HEK293 (cell line): ENCODE measurements at regions not wholly inside any gene's neighbourhood (a gene's known extent, or its start where the extent isn't known, plus 50 kb on each side); places are given as distances from the start of the nearest gene placed in this dataset.

ENCODE experiments used
- CTCF ChIA-PET: fragments of 350-600 bp; formaldehyde crosslinking; extraction: SDS; loops from one replicate; lab custom pipeline; 2021; ENCODE audit warnings: antibody characterized with exemption; lab: Yijun Ruan, JAX
- POLR2A ChIA-PET: fragments of 300-600 bp; formaldehyde crosslinking; extraction: SDS; loops from one replicate; lab custom pipeline; 2020; ENCODE audit warnings: antibody characterized with exemption, inconsistent platforms; lab: Yijun Ruan, JAX
- H3K27ac ChIP-seq: fragments of 200-500 bp; sonication (Bioruptor generic); 2 replicates; pipeline ENCODE4 v1.5.1; 2014; ENCODE audit warnings: low read depth, low read length, control low read depth, inconsistent platforms; ENCODE audit errors: extremely low read depth
- H3K36me3 ChIP-seq, 2 experiments: fragments of 200-500 bp in 1 of 2; sonication (Bioruptor generic) in 1 of 2; 1 replicate in 1 of 2; 2 replicates in 1 of 2; pipeline ENCODE4 v1.5.1; 2014 to 2017; ENCODE audit warnings: inconsistent platforms in 2 of 2, low read length in 2 of 2; ENCODE audit not compliant: control insufficient read depth in 2 of 2, insufficient read depth in 1 of 2
- H3K4me1 ChIP-seq: fragments of 200-500 bp; sonication (Bioruptor generic); 2 replicates; pipeline ENCODE4 v1.5.1; 2014; ENCODE audit warnings: mild to moderate bottlenecking, low read length, inconsistent platforms; ENCODE audit not compliant: control insufficient read depth, insufficient read depth
- H3K4me3 ChIP-seq: 2 replicates; pipeline ENCODE4 v1.5.1; 2011; ENCODE audit warnings: low read depth, mild to moderate bottlenecking, control low read depth, low read length, moderate library complexity
- H3K9me3 ChIP-seq: fragments of 200-500 bp; sonication (Bioruptor generic); 2 replicates; pipeline ENCODE4 v1.5.1; 2014; ENCODE audit warnings: low read depth, low read length, inconsistent platforms; ENCODE audit not compliant: control insufficient read depth, insufficient read depth
- HOXD13 ChIP-seq: sonication (generic); formaldehyde crosslinking; IDR thresholded peaks from 2 replicates; pipeline ENCODE4 v1.8.0; 2022; ENCODE audit warnings: missing genetic modification reagents, borderline replicate concordance
- WT1 ChIP-seq: fragments of 450-650 bp; formaldehyde crosslinking; IDR thresholded peaks from 2 replicates; pipeline ENCODE4 v1.5.1; 2016; ENCODE audit warnings: missing biosample characterization, missing genetic modification characterization
- YY1 ChIP-seq: fragments of 450-650 bp; formaldehyde crosslinking; IDR thresholded peaks from 2 replicates; pipeline ENCODE4 v1.5.1; 2018; ENCODE audit warnings: missing biosample characterization, missing genetic modification characterization
- ZBTB20 ChIP-seq: fragments of 450-650 bp; formaldehyde crosslinking; IDR thresholded peaks from 2 replicates; pipeline ENCODE4 v1.5.1; 2016; ENCODE audit warnings: missing biosample characterization, missing genetic modification characterization
- ZBTB48 ChIP-seq: fragments of 450-650 bp; formaldehyde crosslinking; IDR thresholded peaks from 2 replicates; pipeline ENCODE4 v1.5.1; 2016; ENCODE audit warnings: missing biosample characterization, missing genetic modification characterization
- ZBTB8A ChIP-seq: fragments of 450-650 bp; formaldehyde crosslinking; IDR thresholded peaks from 2 replicates; pipeline ENCODE4 v1.5.1; 2016; ENCODE audit warnings: missing biosample characterization, missing genetic modification characterization
- ZNF26 ChIP-seq: fragments of 450-650 bp; formaldehyde crosslinking; IDR thresholded peaks from 2 replicates; pipeline ENCODE4 v1.5.1; 2016; ENCODE audit warnings: missing biosample characterization, missing genetic modification characterization
- ZNF302 ChIP-seq: fragments of 450-650 bp; formaldehyde crosslinking; IDR thresholded peaks from 2 replicates; pipeline ENCODE4 v1.5.1; 2016; ENCODE audit warnings: missing biosample characterization, missing genetic modification characterization, low read depth
- ZNF362 ChIP-seq: fragments of 450-650 bp; formaldehyde crosslinking; IDR thresholded peaks from 2 replicates; pipeline ENCODE4 v1.5.1; 2016; ENCODE audit warnings: missing biosample characterization, missing genetic modification characterization
- ZNF366 ChIP-seq: fragments of 450-650 bp; formaldehyde crosslinking; conservative IDR thresholded peaks from 2 replicates; pipeline ENCODE4 v1.5.1; 2016; ENCODE audit warnings: missing biosample characterization, missing genetic modification characterization
- ZNF426 ChIP-seq: fragments of 450-650 bp; formaldehyde crosslinking; IDR thresholded peaks from 2 replicates; pipeline ENCODE4 v1.5.1; 2017; ENCODE audit warnings: missing biosample characterization, missing genetic modification characterization, mild to moderate bottlenecking, inconsistent platforms, moderate library complexity
- ZNF433 ChIP-seq: fragments of 450-650 bp; formaldehyde crosslinking; IDR thresholded peaks from 2 replicates; pipeline ENCODE4 v1.5.1; 2016; ENCODE audit warnings: missing biosample characterization, missing genetic modification characterization, low read depth
- ZNF677 ChIP-seq: fragments of 450-650 bp; IDR thresholded peaks from 2 replicates; pipeline ENCODE4 v1.5.0; 2018; ENCODE audit warnings: missing biosample characterization, mild to moderate bottlenecking, missing genetic modification characterization, moderate library complexity
- ZNF777 ChIP-seq: fragments of 450-650 bp; formaldehyde crosslinking; IDR thresholded peaks from 2 replicates; pipeline ENCODE4 v1.5.1; 2017; ENCODE audit warnings: missing biosample characterization, missing genetic modification characterization, borderline replicate concordance
- TF ChIP-seq, protein P1 (sequence below): fragments of 450-650 bp; formaldehyde crosslinking; IDR thresholded peaks from 2 replicates; pipeline ENCODE4 v1.5.1; 2016; ENCODE audit warnings: missing biosample characterization, missing genetic modification characterization
- TF ChIP-seq, protein P2 (sequence below): fragments of 450-650 bp; formaldehyde crosslinking; IDR thresholded peaks from 2 replicates; pipeline ENCODE4 v1.5.1; 2016; ENCODE audit warnings: missing biosample characterization, missing genetic modification characterization, borderline replicate concordance
- TF ChIP-seq, protein P3 (sequence below): fragments of 450-650 bp; formaldehyde crosslinking; IDR thresholded peaks from 2 replicates; pipeline ENCODE4 v1.5.1; 2017; ENCODE audit warnings: missing biosample characterization, mild to moderate bottlenecking, missing genetic modification characterization, moderate library complexity
- TF ChIP-seq, protein P4 (sequence below): fragments of 450-650 bp; formaldehyde crosslinking; IDR thresholded peaks from 2 replicates; pipeline ENCODE4 v1.5.1; 2017; ENCODE audit warnings: missing biosample characterization, missing genetic modification characterization
- TF ChIP-seq, protein P5 (sequence below): fragments of 450-650 bp; formaldehyde crosslinking; IDR thresholded peaks from 2 replicates; pipeline ENCODE4 v1.5.1; 2016; ENCODE audit warnings: missing biosample characterization, missing genetic modification characterization

- POLR2A ChIA-PET: interaction anchor here (0.6 kb wide), 3 partner anchors 58 to 534 kb away, joined by 3 to 5 read pairs (median 4); no protein-coding TSS in a partner anchor
- no peaks in the 10 kb centered on the region for H3K4me1 ChIP-seq
- no peak overlapping the region for H3K4me3 ChIP-seq
- H3K27ac ChIP-seq: no peak overlapping the region
- H3K9me3 ChIP-seq: no peaks in the 10 kb centered on the region
- CTCF ChIA-PET: interaction anchor here (0.6 to 1.6 kb wide), 4 partner anchors 29 to 171 kb away, joined by 3 to 4 read pairs (median 4); no protein-coding TSS in a partner anchor
- H3K36me3 ChIP-seq: no peaks in the 10 kb centered on the region
- TF ChIP-seq ZNF777 (tag by site-specific recombination) (no peak), ZNF433 (no peak), WT1 (tag by site-specific recombination) (no peak), ZNF26 (tag by site-specific recombination) (no peak), ZNF426 (tag by site-specific recombination) (no peak), ZBTB20 (no peak), HOXD13 (CRISPR knock-in tag) (no peak), ZBTB48 (tag by site-specific recombination) (no peak), ZNF366 (tag by site-specific recombination) (no peak), ZNF362 (tag by site-specific recombination) (no peak), ZNF677 (tag by site-specific recombination) (no peak), ZBTB8A (no peak)
- TF ChIP-seq, protein P1, sequence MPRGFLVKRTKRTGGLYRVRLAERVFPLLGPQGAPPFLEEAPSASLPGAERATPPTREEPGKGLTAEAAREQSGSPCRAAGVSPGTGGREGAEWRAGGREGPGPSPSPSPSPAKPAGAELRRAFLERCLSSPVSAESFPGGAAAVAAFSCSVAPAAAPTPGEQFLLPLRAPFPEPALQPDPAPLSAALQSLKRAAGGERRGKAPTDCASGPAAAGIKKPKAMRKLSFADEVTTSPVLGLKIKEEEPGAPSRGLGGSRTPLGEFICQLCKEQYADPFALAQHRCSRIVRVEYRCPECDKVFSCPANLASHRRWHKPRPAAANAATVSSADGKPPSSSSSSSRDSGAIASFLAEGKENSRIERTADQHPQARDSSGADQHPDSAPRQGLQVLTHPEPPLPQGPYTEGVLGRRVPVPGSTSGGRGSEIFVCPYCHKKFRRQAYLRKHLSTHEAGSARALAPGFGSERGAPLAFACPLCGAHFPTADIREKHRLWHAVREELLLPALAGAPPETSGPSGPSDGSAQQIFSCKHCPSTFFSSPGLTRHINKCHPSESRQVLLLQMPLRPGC: no peak
Measured at GRCh38 chr17:74028354-74029116, 174.9 kb upstream of the RPL38 start.

DNA sequence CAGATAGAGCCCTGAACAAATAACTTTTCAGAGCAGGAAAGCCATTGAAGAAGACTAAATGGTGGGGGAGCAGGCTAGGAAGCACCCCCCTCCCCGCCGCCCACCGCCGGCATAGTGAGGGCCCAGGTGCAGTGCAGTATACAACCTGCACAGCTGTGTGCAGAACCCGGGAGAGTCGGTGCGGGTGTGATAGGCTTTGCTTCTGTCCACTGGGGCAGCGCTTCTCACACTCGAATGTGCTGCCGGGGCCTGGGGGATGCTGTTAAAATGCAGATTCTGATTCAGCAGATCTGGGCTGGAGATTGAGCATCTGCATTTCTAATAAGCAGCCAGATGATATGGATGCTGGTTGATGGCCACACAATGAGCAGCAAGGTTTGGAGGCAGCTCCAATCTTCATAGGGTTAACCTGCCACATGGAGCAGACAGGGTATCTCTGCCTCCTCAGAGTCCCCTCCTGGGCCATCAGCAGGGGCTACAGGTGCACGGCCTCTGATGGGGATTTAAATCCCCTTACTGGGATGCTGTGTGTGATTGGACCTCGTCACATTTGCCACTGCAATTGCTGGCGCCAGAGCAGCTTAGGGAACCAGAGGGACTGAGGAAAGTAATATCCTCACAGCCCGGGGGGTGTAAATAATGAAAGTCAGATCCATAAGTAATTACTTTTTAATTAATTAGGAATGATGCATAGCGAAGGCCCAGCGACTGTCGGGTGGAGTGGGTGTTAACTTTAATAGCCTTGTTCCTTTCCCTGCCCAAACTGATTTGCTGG is 172.0 kb upstream of the RPL38 start:
- H3K4me1 ChIP-seq: no peaks in the 10 kb centered on the region
- H3K27ac ChIP-seq: no peak overlapping the region
- CTCF ChIA-PET: interaction anchor here (0.6 kb wide), 1 partner anchor 422 kb away, joined by 3 read pairs; no protein-coding TSS in a partner anchor
- H3K9me3 ChIP-seq: no peaks in the 10 kb centered on the region
- POLR2A ChIA-PET: no interaction called here
- no peak overlapping the region for H3K4me3 ChIP-seq
- no peaks in the 10 kb centered on the region for H3K36me3 ChIP-seq
- TF ChIP-seq, protein P2, sequence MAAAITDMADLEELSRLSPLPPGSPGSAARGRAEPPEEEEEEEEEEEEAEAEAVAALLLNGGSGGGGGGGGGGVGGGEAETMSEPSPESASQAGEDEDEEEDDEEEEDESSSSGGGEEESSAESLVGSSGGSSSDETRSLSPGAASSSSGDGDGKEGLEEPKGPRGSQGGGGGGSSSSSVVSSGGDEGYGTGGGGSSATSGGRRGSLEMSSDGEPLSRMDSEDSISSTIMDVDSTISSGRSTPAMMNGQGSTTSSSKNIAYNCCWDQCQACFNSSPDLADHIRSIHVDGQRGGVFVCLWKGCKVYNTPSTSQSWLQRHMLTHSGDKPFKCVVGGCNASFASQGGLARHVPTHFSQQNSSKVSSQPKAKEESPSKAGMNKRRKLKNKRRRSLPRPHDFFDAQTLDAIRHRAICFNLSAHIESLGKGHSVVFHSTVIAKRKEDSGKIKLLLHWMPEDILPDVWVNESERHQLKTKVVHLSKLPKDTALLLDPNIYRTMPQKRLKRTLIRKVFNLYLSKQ (tag by site-specific recombination): no peak
- TF ChIP-seq ZNF302 (tag by site-specific recombination) (no peak), YY1 (tag by site-specific recombination) (no peak)
- TF ChIP-seq, protein P3, sequence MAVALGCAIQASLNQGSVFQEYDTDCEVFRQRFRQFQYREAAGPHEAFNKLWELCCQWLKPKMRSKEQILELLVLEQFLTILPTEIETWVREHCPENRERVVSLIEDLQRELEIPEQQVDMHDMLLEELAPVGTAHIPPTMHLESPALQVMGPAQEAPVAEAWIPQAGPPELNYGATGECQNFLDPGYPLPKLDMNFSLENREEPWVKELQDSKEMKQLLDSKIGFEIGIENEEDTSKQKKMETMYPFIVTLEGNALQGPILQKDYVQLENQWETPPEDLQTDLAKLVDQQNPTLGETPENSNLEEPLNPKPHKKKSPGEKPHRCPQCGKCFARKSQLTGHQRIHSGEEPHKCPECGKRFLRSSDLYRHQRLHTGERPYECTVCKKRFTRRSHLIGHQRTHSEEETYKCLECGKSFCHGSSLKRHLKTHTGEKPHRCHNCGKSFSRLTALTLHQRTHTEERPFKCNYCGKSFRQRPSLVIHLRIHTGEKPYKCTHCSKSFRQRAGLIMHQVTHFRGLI (tag by site-specific recombination): no peak
- TF ChIP-seq, protein P4, sequence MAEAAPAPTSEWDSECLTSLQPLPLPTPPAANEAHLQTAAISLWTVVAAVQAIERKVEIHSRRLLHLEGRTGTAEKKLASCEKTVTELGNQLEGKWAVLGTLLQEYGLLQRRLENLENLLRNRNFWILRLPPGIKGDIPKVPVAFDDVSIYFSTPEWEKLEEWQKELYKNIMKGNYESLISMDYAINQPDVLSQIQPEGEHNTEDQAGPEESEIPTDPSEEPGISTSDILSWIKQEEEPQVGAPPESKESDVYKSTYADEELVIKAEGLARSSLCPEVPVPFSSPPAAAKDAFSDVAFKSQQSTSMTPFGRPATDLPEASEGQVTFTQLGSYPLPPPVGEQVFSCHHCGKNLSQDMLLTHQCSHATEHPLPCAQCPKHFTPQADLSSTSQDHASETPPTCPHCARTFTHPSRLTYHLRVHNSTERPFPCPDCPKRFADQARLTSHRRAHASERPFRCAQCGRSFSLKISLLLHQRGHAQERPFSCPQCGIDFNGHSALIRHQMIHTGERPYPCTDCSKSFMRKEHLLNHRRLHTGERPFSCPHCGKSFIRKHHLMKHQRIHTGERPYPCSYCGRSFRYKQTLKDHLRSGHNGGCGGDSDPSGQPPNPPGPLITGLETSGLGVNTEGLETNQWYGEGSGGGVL (tag by site-specific recombination): no peak
- TF ChIP-seq, protein P5, sequence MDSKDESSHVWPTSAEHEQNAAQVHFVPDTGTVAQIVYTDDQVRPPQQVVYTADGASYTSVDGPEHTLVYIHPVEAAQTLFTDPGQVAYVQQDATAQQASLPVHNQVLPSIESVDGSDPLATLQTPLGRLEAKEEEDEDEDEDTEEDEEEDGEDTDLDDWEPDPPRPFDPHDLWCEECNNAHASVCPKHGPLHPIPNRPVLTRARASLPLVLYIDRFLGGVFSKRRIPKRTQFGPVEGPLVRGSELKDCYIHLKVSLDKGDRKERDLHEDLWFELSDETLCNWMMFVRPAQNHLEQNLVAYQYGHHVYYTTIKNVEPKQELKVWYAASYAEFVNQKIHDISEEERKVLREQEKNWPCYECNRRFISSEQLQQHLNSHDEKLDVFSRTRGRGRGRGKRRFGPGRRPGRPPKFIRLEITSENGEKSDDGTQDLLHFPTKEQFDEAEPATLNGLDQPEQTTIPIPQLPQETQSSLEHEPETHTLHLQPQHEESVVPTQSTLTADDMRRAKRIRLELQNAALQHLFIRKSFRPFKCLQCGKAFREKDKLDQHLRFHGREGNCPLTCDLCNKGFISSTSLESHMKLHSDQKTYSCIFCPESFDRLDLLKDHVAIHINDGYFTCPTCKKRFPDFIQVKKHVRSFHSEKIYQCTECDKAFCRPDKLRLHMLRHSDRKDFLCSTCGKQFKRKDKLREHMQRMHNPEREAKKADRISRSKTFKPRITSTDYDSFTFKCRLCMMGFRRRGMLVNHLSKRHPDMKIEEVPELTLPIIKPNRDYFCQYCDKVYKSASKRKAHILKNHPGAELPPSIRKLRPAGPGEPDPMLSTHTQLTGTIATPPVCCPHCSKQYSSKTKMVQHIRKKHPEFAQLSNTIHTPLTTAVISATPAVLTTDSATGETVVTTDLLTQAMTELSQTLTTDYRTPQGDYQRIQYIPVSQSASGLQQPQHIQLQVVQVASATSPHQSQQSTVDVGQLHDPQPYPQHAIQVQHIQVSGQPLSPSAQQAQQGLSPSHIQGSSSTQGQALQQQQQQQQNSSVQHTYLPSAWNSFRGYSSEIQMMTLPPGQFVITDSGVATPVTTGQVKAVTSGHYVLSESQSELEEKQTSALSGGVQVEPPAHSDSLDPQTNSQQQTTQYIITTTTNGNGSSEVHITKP (tag by site-specific recombination): no peak
